ENCODE measurements at regions not wholly inside any gene's neighbourhood (a gene's known extent, or its start where the extent isn't known, plus 50 kb on each side); places are given as distances from the start of the nearest gene placed in this dataset.

GRCh38 chr11:8838248-8838647, 72.7 kb upstream of the AKIP1 start:
- Histone ChIP-seq H3F3A (ENCODE audit: insufficient read depth) (peaks cover 39% of the 10 kb centered on the region), H3K9ac (peak overlapping the region; percentile 41), H3K4me1 (ENCODE audit: insufficient read depth) (peaks cover 43% of the 10 kb centered on the region), H3K9me3 (ENCODE audit: low read depth) (no peaks in the 10 kb centered on the region), H3K27me3 (replicated peaks; ENCODE audit: insufficient read depth) (no peaks in the 10 kb centered on the region), H3K27ac (peak overlapping the region; percentile 76), H2AFZ (peak overlapping the region; percentile 42), H3K4me3 (peak overlapping the region; percentile 32), H3K4me2 (ENCODE audit: unreplicated experiment) (peak overlapping the region; percentile 54), H3K9me2 (ENCODE audit: insufficient read depth) (no peaks in the 10 kb centered on the region), H3K36me3 (ENCODE audit: low read depth) (no peaks in the 10 kb centered on the region), H4K20me1 (ENCODE audit: insufficient read depth) (no peaks in the 10 kb centered on the region), H3K79me2 (ENCODE audit: insufficient read depth) (peaks cover 11% of the 10 kb centered on the region; the same call in 1 of the 2 replicates)
- in situ Hi-C loops (cut with MboI), result no loop called here
- TF ChIP-seq EZH2 (IDR thresholded peaks at IDR 0.05; ENCODE audit: insufficient read depth, poor library complexity, severe bottlenecking) (no peak), EZH2phosphoT487 (IDR thresholded peaks at IDR 0.05; ENCODE audit: insufficient read depth, low read depth) (0 out of 2 replicates have a peak, but pooled peaks have one; percentile 24)
- peak; percentile 89 for DNase-seq
- 9 to 12% methylated on average over 7 of the region's 7 CpGs for WGBS, 2 experiments (ENCODE audit: low coverage in 1 of 2, low lambda C conversion rate in 2 of 2, missing lambda C conversion rate in 2 of 2)

- TF ChIP-seq EZH2 (IDR thresholded peaks at IDR 0.05; ENCODE audit: insufficient read depth, poor library complexity, severe bottlenecking), result no peak
- TF ChIP-seq EZH2phosphoT487 (IDR thresholded peaks at IDR 0.05; ENCODE audit: insufficient read depth, low read depth), result no peak
- 0% methylated on average over 1 of the region's 1 CpG for WGBS, 2 experiments (ENCODE audit: low coverage in 1 of 2, low lambda C conversion rate in 2 of 2, missing lambda C conversion rate in 2 of 2)
- Histone ChIP-seq H4K20me1 (ENCODE audit: insufficient read depth) (no peaks in the 10 kb centered on the region), H3K79me2 (ENCODE audit: insufficient read depth) (peaks cover 11% of the 10 kb centered on the region; the same call in 1 of the 2 replicates), H3K36me3 (ENCODE audit: low read depth) (no peaks in the 10 kb centered on the region), H3K27ac (peak overlapping the region; percentile 76; the same call in 1 of the 2 replicates), H3K4me1 (ENCODE audit: insufficient read depth) (peaks cover 31% of the 10 kb centered on the region), H3K4me3 (no peak overlapping the region), H3K9me2 (ENCODE audit: insufficient read depth) (no peaks in the 10 kb centered on the region), H3K9ac (no peak overlapping the region), H3K27me3 (replicated peaks; ENCODE audit: insufficient read depth) (no peaks in the 10 kb centered on the region), H2AFZ (no peak overlapping the region), H3K9me3 (ENCODE audit: low read depth) (no peaks in the 10 kb centered on the region), H3F3A (ENCODE audit: insufficient read depth) (peaks cover 27% of the 10 kb centered on the region), H3K4me2 (ENCODE audit: unreplicated experiment) (no peak overlapping the region)
- in situ Hi-C loops (cut with MboI), result no loop called here
- DNase-seq, result no peak
Observed at GRCh38 chr11:8839306-8839956, 71.6 kb upstream of the AKIP1 start.

- peaks cover 16% of the 10 kb centered on the region; the same call in 1 of the 2 replicates for H3K79me2 ChIP-seq (ENCODE audit: insufficient read depth)
- H3K9me3 ChIP-seq (ENCODE audit: low read depth), result no peaks in the 10 kb centered on the region
- no peak overlapping the region for H2AFZ ChIP-seq
Observed at GRCh38 chr11:8839957-8840945, 70.7 kb upstream of the AKIP1 start.

GRCh38 chr11:8841899-8842298, 69.1 kb upstream of the AKIP1 start:
- Histone ChIP-seq H3K27me3 (replicated peaks; ENCODE audit: insufficient read depth) (no peaks in the 10 kb centered on the region), H3K4me3 (no peak overlapping the region), H3K4me1 (ENCODE audit: insufficient read depth) (peaks cover 29% of the 10 kb centered on the region), H3K27ac (no peak overlapping the region), H3K9ac (no peak overlapping the region), H2AFZ (no peak overlapping the region), H3K79me2 (ENCODE audit: insufficient read depth) (peaks cover 18% of the 10 kb centered on the region; the same call in 1 of the 2 replicates), H3K9me2 (ENCODE audit: insufficient read depth) (no peaks in the 10 kb centered on the region), H3K4me2 (ENCODE audit: unreplicated experiment) (no peak overlapping the region), H4K20me1 (ENCODE audit: insufficient read depth) (no peaks in the 10 kb centered on the region), H3K9me3 (ENCODE audit: low read depth) (no peaks in the 10 kb centered on the region), H3F3A (ENCODE audit: insufficient read depth) (peaks cover 24% of the 10 kb centered on the region), H3K36me3 (ENCODE audit: low read depth) (no peaks in the 10 kb centered on the region)
- TF ChIP-seq EZH2 (IDR thresholded peaks at IDR 0.05; ENCODE audit: insufficient read depth, poor library complexity, severe bottlenecking), result no peak
- no peak for TF ChIP-seq EZH2phosphoT487 (IDR thresholded peaks at IDR 0.05; ENCODE audit: insufficient read depth, low read depth)
- in situ Hi-C loops (cut with MboI), result no loop called here
- 94 to 95% methylated on average over 7 of the region's 7 CpGs for WGBS, 2 experiments (ENCODE audit: low coverage in 1 of 2, low lambda C conversion rate in 2 of 2, missing lambda C conversion rate in 2 of 2)
- DNase-seq, result no peak

More at GRCh38 chr11:8839957-8840945, 70.7 kb upstream of the AKIP1 start:
- no peak overlapping the region for H3K4me3 ChIP-seq
- DNase-seq, result peak; percentile 25
- no peak overlapping the region for H3K27ac ChIP-seq
- H3K4me2 ChIP-seq (ENCODE audit: unreplicated experiment), result no peak overlapping the region
- H3F3A ChIP-seq (ENCODE audit: insufficient read depth), result peaks cover 24% of the 10 kb centered on the region
- H3K4me1 ChIP-seq (ENCODE audit: insufficient read depth), result peaks cover 29% of the 10 kb centered on the region
- in situ Hi-C loops (cut with MboI), result no loop called here
- H3K36me3 ChIP-seq (ENCODE audit: low read depth), result no peaks in the 10 kb centered on the region
- H3K9ac ChIP-seq, result no peak overlapping the region
- no peak for TF ChIP-seq EZH2phosphoT487 (IDR thresholded peaks at IDR 0.05; ENCODE audit: insufficient read depth, low read depth)
- TF ChIP-seq EZH2 (IDR thresholded peaks at IDR 0.05; ENCODE audit: insufficient read depth, poor library complexity, severe bottlenecking), result no peak
- no peaks in the 10 kb centered on the region for H3K27me3 ChIP-seq (replicated peaks; ENCODE audit: insufficient read depth)
- H3K9me2 ChIP-seq (ENCODE audit: insufficient read depth), result no peaks in the 10 kb centered on the region
- WGBS, 2 experiments (ENCODE audit: low coverage in 1 of 2, low lambda C conversion rate in 2 of 2, missing lambda C conversion rate in 2 of 2), result 72 to 76% methylated on average over 8 of the region's 8 CpGs
- no peaks in the 10 kb centered on the region for H4K20me1 ChIP-seq (ENCODE audit: insufficient read depth)
